CD4-positive, alpha-beta T cell treated with Interferon alpha-2 for 1 hour (primary cell): ENCODE measurements at regions not wholly inside any gene's neighbourhood (a gene's known extent, or its start where the extent isn't known, plus 50 kb on each side); places are given as distances from the start of the nearest gene placed in this dataset.
"Not testable (repeated sequence)": the region's sequence is repeated elsewhere in the genome, so short reads cannot be mapped to it uniquely, and the experiment has no call there.

Experiments
- DNase-seq, 2 donors: peaks; one replicate each; pipeline ENCODE4 v3.0.0-alpha.2; 2020 to 2022

- no peak for DNase-seq
Observed at GRCh38 chr1:232715154-232715553, 85.2 kb upstream of the SIPA1L2 start.

GRCh38 chr1:232717911-232718310, 87.3 kb upstream of the MAP10 start:
- not testable (repeated sequence) for DNase-seq

GRCh38 chr1:232718928-232719927, 86.0 kb upstream of the MAP10 start:
- DNase-seq = no peak

- DNase-seq = no peak
Observed at GRCh38 chr1:232722626-232723025, 82.6 kb upstream of the MAP10 start.

- no peak for DNase-seq
Observed at GRCh38 chr1:232725305-232726047, 79.7 kb upstream of the MAP10 start.

- no peak for DNase-seq
Observed at GRCh38 chr1:232726048-232726779, 79.0 kb upstream of the MAP10 start.

GRCh38 chr1:232728507-232729263, 76.5 kb upstream of the MAP10 start:
- DNase-seq = no peak

- no peak for DNase-seq
Observed at GRCh38 chr1:232732344-232732910, 72.8 kb upstream of the MAP10 start.

GRCh38 chr1:232737917-232738316, 67.3 kb upstream of the MAP10 start:
- no peak for DNase-seq

GRCh38 chr1:232743999-232744398, 61.2 kb upstream of the MAP10 start:
- DNase-seq = no peak

- DNase-seq = no peak
Observed at GRCh38 chr1:232744847-232745246, 60.4 kb upstream of the MAP10 start.

- not testable (repeated sequence) for DNase-seq
Observed at GRCh38 chr1:232745698-232746097, 59.5 kb upstream of the MAP10 start.

- no peak for DNase-seq
Observed at GRCh38 chr1:232748910-232749368, 56.3 kb upstream of the MAP10 start.

- no peak for DNase-seq
Observed at GRCh38 chr1:232751393-232752140, 53.6 kb upstream of the MAP10 start.

GRCh38 chr1:232752365-232752764, 52.9 kb upstream of the MAP10 start:
- no peak for DNase-seq

- DNase-seq = no peak
Observed at GRCh38 chr1:232754930-232755329, 50.3 kb upstream of the MAP10 start.
